Activated naive CD4-positive, alpha-beta T cell treated with anti-CD3 and anti-CD28 coated beads, Interleukin-2, amount 10 ng/mL, durations not matched to agents 7 days and 5 days (primary cell): ENCODE measurements at regions not wholly inside any gene's neighbourhood (a gene's known extent, or its start where the extent isn't known, plus 50 kb on each side); places are given as distances from the start of the nearest gene placed in this dataset.

Source experiments
- CTCF ChIA-PET: fragments of 350-600 bp; sonication (Branson Sonifier 250); formaldehyde crosslinking; loops from one replicate; lab custom pipeline; 2021; ENCODE audit warnings: antibody characterized with exemption; lab: Charles Lee
- DNase-seq: peaks from one replicate; pipeline ENCODE4 v3.0.0-alpha.2; 2020
- H3K27ac Mint-ChIP-seq: one replicate; pipeline ENCODE4 v1.8.0; 2021; ENCODE audit warnings: mild to moderate bottlenecking, moderate library complexity, mixed read lengths
- H3K27me3 Mint-ChIP-seq: one replicate; pipeline ENCODE4 v1.8.0; 2021; ENCODE audit warnings: mild to moderate bottlenecking, mixed read lengths
- H3K36me3 Mint-ChIP-seq: one replicate; pipeline ENCODE4 v1.8.0; 2021; ENCODE audit warnings: mixed read lengths
- H3K4me1 Mint-ChIP-seq: one replicate; pipeline ENCODE4 v1.8.0; 2021; ENCODE audit warnings: mixed read lengths
- H3K4me3 Mint-ChIP-seq: one replicate; pipeline ENCODE4 v1.8.0; 2021; ENCODE audit warnings: mild to moderate bottlenecking, moderate library complexity, mixed read lengths
- H3K9me3 Mint-ChIP-seq: one replicate; pipeline ENCODE4 v1.8.0; 2021; ENCODE audit warnings: mixed read lengths

GRCh38 chr9:26321935-26322334, 570.7 kb downstream of the CAAP1 start:
- no peaks in the 10 kb centered on the region for H3K4me1 Mint-ChIP-seq
- CTCF ChIA-PET, result no interaction called here
- H3K27ac Mint-ChIP-seq, result no peak overlapping the region
- H3K4me3 Mint-ChIP-seq, result no peak overlapping the region
- no peaks in the 10 kb centered on the region for H3K27me3 Mint-ChIP-seq
- no peaks in the 10 kb centered on the region for H3K36me3 Mint-ChIP-seq
- H3K9me3 Mint-ChIP-seq, result no peaks in the 10 kb centered on the region
- no peak for DNase-seq

DNA sequence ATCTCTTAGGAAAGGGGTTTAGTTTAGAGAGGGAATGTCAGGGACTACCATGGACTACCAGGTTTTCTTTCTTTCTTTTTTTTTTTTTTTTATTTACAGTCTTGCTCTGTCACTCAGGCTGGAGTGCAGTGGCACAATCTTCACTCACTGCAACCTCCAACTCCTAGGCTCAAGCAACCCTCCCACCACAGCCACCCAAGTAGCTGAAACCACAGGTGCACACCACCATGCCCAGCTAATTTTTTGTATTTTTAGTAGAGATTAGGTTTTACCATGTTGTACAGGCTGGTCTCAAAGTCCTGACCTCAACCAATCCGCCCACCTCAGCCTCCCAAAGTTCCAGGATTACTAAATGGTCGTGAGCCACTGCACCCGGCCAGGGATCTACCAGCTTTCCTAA, 572.7 kb downstream of the CAAP1 start:
- CTCF ChIA-PET, result no interaction called here
- no peaks in the 10 kb centered on the region for H3K27me3 Mint-ChIP-seq

GRCh38 chr9:26313108-26313507, 579.5 kb downstream of the CAAP1 start:
- no peak overlapping the region for H3K4me3 Mint-ChIP-seq
- H3K27me3 Mint-ChIP-seq, result no peaks in the 10 kb centered on the region
- peaks cover 3% of the 10 kb centered on the region for H3K9me3 Mint-ChIP-seq
- DNase-seq, result no peak
- H3K27ac Mint-ChIP-seq, result no peak overlapping the region
- no peaks in the 10 kb centered on the region for H3K36me3 Mint-ChIP-seq
- no peaks in the 10 kb centered on the region for H3K4me1 Mint-ChIP-seq
- CTCF ChIA-PET, result no interaction called here

More for the DNA sequence above, 572.7 kb downstream of the CAAP1 start:
- Mint-ChIP-seq H3K4me3 (no peak overlapping the region), H3K27ac (no peak overlapping the region), H3K4me1 (no peaks in the 10 kb centered on the region), H3K9me3 (no peaks in the 10 kb centered on the region), H3K36me3 (no peaks in the 10 kb centered on the region)
- no peak for DNase-seq

DNA sequence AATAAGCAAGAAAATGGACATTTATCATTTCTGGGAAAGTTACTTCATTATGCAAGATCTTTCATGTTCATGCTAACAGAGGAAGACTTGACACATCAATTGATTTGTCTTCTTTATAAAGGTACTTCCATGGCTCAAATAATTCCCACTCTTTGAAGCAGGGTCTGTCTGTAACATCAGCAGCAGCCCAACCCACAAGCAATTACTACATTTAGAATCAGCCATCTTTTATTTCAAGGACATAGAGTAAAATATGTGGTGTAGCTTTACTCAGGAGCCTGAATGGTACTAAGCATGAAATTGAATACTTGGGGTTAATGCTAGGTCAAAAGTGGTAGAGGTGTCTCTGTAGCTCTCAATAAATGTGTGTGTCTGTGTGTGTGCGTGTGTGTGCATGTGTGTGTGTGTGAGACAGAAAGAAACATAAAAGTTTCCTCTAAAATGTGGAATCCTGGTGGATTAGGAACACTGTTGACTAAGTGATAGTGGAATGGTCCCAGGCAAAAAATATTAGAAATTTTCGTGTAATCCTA, 581.1 kb downstream of the CAAP1 start:
- Mint-ChIP-seq H3K27ac (no peak overlapping the region), H3K4me1 (no peaks in the 10 kb centered on the region), H3K27me3 (no peaks in the 10 kb centered on the region), H3K9me3 (peaks cover 5% of the 10 kb centered on the region), H3K4me3 (no peak overlapping the region), H3K36me3 (no peaks in the 10 kb centered on the region)
- CTCF ChIA-PET, result interaction anchor here (0.7 kb wide), 1 partner anchor 10 kb away, joined by 3 read pairs; no protein-coding TSS in a partner anchor
- no peak for DNase-seq

DNA sequence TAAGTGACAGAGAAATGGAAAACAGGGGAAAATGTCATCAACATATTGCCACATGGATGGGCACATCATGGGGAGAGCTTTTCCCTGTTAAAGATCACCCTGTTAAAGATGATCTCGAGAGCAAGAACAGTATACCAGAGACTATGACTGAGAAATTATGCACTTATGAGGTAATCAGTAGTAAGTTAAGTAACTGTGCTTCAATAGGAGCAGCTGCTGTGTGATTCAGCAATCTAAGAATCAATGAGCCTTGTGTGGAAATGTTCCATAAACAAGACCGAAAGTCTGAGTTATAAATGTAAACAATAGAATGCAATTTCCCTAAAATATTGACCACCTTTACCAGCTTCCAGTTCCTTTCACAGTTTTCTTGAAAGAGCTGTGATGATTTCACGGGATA, 582.3 kb downstream of the CAAP1 start:
- H3K4me3 Mint-ChIP-seq, result no peak overlapping the region
- no peaks in the 10 kb centered on the region for H3K27me3 Mint-ChIP-seq
- CTCF ChIA-PET, result no interaction called here
- no peaks in the 10 kb centered on the region for H3K36me3 Mint-ChIP-seq
- no peaks in the 10 kb centered on the region for H3K4me1 Mint-ChIP-seq
- peaks cover 5% of the 10 kb centered on the region for H3K9me3 Mint-ChIP-seq
- no peak overlapping the region for H3K27ac Mint-ChIP-seq
- no peak for DNase-seq

- no peaks in the 10 kb centered on the region for H3K27me3 Mint-ChIP-seq
- H3K9me3 Mint-ChIP-seq, result peaks cover 5% of the 10 kb centered on the region
- no peaks in the 10 kb centered on the region for H3K4me1 Mint-ChIP-seq
- no peak for DNase-seq
- no peaks in the 10 kb centered on the region for H3K36me3 Mint-ChIP-seq
- CTCF ChIA-PET, result no interaction called here
- H3K4me3 Mint-ChIP-seq, result no peak overlapping the region
- no peak overlapping the region for H3K27ac Mint-ChIP-seq
Measured at GRCh38 chr9:26308328-26308727, 584.3 kb downstream of the CAAP1 start.

GRCh38 chr9:26301659-26302058, 590.9 kb downstream of the CAAP1 start:
- no peak for DNase-seq
- Mint-ChIP-seq H3K27me3 (no peaks in the 10 kb centered on the region), H3K9me3 (peaks cover 2% of the 10 kb centered on the region), H3K4me1 (no peaks in the 10 kb centered on the region), H3K27ac (no peak overlapping the region), H3K4me3 (no peak overlapping the region), H3K36me3 (no peaks in the 10 kb centered on the region)
- CTCF ChIA-PET, result interaction anchor here (0.6 kb wide), 1 partner anchor 10 kb away, joined by 3 read pairs; no protein-coding TSS in a partner anchor

GRCh38 chr9:26301046-26301445, 591.6 kb downstream of the CAAP1 start:
- Mint-ChIP-seq H3K27me3 (no peaks in the 10 kb centered on the region), H3K4me1 (no peaks in the 10 kb centered on the region), H3K27ac (no peak overlapping the region), H3K36me3 (no peaks in the 10 kb centered on the region), H3K4me3 (no peak overlapping the region), H3K9me3 (peaks cover 2% of the 10 kb centered on the region)
- CTCF ChIA-PET, result no interaction called here
- DNase-seq, result no peak

- no peaks in the 10 kb centered on the region for H3K4me1 Mint-ChIP-seq
- no peak overlapping the region for H3K27ac Mint-ChIP-seq
- peaks cover 2% of the 10 kb centered on the region for H3K9me3 Mint-ChIP-seq
- no peak for DNase-seq
- H3K4me3 Mint-ChIP-seq, result no peak overlapping the region
- CTCF ChIA-PET, result no interaction called here
- H3K36me3 Mint-ChIP-seq, result no peaks in the 10 kb centered on the region
- H3K27me3 Mint-ChIP-seq, result no peaks in the 10 kb centered on the region
Measured at GRCh38 chr9:26296910-26297572, 595.6 kb downstream of the CAAP1 start.

DNA sequence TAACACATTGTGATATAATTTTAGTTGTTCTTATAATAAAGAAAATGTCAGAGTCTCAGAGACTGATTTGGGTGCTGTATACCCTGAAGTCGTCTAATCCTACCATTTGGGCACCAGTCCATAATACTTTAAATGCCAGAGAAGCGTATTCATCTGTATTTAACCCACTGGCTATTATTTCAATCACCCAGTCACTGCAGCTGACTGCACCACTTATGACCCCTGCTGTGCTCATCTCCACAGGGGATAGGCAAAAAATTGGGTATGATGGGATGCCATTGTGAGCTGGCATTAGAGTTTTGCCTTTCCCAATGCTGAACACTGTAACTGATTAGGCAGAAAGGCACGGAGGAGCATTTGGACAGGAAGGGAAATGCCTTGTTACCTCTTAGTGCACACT, 599.7 kb downstream of the CAAP1 start:
- Mint-ChIP-seq H3K4me1 (no peaks in the 10 kb centered on the region), H3K27ac (no peak overlapping the region), H3K4me3 (no peak overlapping the region), H3K36me3 (no peaks in the 10 kb centered on the region), H3K27me3 (no peaks in the 10 kb centered on the region), H3K9me3 (peaks cover 2% of the 10 kb centered on the region)
- DNase-seq, result no peak
- CTCF ChIA-PET, result no interaction called here

DNA sequence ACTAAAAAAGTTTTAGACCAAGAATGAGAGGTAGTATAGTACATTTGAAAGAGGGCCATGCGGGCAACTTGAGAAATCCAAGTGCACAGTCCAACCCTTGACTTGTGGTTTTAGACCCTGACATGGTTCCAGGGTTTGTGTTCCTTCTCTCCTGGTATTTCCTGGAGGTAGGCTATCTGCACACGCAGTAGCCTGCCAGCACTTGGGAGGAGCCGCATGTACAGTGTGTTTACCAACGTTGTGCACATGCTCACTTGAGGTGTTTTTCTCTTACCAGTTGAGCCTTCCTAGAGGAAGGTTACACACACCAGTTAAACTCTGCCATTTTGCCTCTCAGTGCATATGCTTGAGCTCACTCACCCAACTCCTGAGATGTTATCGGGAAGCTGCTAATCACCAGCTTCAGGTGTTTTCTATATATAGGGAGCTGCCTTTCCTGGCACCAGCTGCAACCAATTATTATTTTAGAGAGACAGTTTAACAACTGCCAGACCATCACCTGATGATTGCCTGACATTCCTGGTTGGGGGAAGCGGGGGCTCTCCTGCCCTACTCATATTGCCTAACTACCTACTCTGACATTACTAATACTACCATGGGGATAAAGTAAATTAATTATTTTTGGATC, 593.4 kb upstream of the TUSC1 start:
- CTCF ChIA-PET, result no interaction called here
- H3K27me3 Mint-ChIP-seq, result no peaks in the 10 kb centered on the region
- no peak for DNase-seq
- H3K4me1 Mint-ChIP-seq, result no peaks in the 10 kb centered on the region
- H3K4me3 Mint-ChIP-seq, result no peak overlapping the region
- H3K9me3 Mint-ChIP-seq, result peaks cover 2% of the 10 kb centered on the region
- no peak overlapping the region for H3K27ac Mint-ChIP-seq
- no peaks in the 10 kb centered on the region for H3K36me3 Mint-ChIP-seq

- H3K4me1 Mint-ChIP-seq, result no peaks in the 10 kb centered on the region
- no peaks in the 10 kb centered on the region for H3K36me3 Mint-ChIP-seq
- no peaks in the 10 kb centered on the region for H3K27me3 Mint-ChIP-seq
- H3K27ac Mint-ChIP-seq, result no peak overlapping the region
- DNase-seq, result no peak
- H3K9me3 Mint-ChIP-seq, result peaks cover 2% of the 10 kb centered on the region
- CTCF ChIA-PET, result no interaction called here
- H3K4me3 Mint-ChIP-seq, result no peak overlapping the region
Measured at GRCh38 chr9:26266146-26266793, 588.0 kb upstream of the TUSC1 start.

DNA sequence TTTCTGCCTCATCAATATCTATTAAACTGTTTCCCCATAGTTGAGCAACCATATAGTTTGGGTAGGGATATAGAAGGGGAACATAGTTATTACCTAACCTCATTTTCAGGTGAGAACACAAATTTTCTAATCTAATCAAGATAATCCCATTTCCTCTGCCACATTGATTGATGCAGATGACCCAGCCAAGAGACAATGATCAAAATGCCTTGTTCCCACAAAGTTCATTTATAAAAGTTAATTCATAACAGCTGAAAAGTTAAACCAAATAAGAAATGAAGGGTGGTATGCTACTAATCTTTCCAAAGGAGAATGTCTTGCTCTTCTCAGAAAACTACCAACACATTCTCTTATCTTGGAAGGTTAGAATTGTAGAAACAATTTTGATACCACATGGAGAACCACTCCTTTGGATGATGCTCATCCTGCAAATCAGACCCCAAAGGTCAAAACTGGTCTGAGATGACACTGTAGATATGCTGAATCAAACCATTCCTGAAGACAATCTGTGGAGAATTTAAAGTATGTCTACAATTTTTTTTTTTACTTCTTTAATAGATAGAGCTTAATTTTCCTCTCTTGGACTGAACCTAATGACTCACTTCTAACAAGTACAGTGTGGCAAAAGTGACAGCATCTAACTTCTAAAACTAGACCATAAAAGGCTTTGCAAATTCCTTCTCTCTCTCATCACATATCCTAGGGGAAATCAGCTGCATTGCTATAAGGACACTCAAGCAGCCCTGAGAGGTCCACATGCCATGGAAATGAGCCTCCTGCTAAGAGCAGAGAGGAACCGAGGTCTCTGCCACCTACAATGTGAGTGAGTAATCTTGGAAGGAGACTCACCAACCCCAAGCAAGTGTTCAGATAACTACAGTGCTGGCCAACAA, 586.7 kb upstream of the TUSC1 start:
- CTCF ChIA-PET, result no interaction called here
- DNase-seq, result no peak
- Mint-ChIP-seq H3K9me3 (no peaks in the 10 kb centered on the region), H3K4me1 (no peaks in the 10 kb centered on the region), H3K4me3 (no peak overlapping the region), H3K27me3 (no peaks in the 10 kb centered on the region), H3K36me3 (no peaks in the 10 kb centered on the region), H3K27ac (no peak overlapping the region)

- Mint-ChIP-seq H3K9me3 (no peaks in the 10 kb centered on the region), H3K36me3 (no peaks in the 10 kb centered on the region), H3K4me3 (no peak overlapping the region), H3K4me1 (no peaks in the 10 kb centered on the region), H3K27ac (no peak overlapping the region), H3K27me3 (no peaks in the 10 kb centered on the region)
- no peak for DNase-seq
- CTCF ChIA-PET, result no interaction called here
Measured at GRCh38 chr9:26263478-26263877, 585.2 kb upstream of the TUSC1 start.
